ENCODE measurements at regions not wholly inside any gene's neighbourhood (a gene's known extent, or its start where the extent isn't known, plus 50 kb on each side); places are given as distances from the start of the nearest gene placed in this dataset.
"Not testable (repeated sequence)": the region's sequence is repeated elsewhere in the genome, so short reads cannot be mapped to it uniquely, and the experiment has no call there.

- DNase-seq, result no peak
Measured at GRCh38 chr12:96085475-96085874, 50.1 kb upstream of the LTA4H start.

- DNase-seq, result not testable (repeated sequence)
Measured at GRCh38 chr12:96086190-96086589, 50.8 kb upstream of the LTA4H start.

GRCh38 chr12:96091833-96092232, 56.4 kb upstream of the LTA4H start:
- no peak for DNase-seq

DNA sequence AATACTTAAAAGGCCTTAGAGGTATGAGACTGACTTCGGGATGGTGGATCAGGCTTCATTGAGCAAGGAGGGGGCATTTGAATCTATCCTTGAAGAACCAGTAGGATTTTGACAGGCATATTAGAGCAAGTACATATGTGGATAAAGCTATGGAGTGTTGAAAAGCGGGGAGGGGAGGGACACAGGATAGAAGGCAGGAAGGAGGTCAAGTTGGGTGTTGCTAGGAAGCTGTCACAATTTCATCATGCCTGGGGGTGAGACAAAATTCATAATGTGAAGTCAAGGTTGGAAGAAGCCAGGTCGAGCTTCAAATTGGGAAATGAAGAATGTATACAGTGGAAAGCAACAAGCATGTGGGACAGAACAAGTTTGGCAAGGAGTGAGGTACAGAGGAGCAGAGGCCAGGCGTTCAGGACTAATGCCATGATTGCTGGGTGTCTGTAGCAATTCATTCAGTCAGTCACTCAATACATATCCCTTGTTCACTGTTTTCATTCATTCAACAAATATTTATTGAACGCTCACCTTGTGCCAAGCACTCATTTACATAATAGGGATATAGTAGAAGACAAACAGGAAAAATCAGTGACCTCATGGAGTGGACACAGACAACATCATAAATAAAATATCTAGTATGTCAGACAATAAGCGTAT, 58.3 kb upstream of the LTA4H start:
- DNase-seq, result no peak

DNA sequence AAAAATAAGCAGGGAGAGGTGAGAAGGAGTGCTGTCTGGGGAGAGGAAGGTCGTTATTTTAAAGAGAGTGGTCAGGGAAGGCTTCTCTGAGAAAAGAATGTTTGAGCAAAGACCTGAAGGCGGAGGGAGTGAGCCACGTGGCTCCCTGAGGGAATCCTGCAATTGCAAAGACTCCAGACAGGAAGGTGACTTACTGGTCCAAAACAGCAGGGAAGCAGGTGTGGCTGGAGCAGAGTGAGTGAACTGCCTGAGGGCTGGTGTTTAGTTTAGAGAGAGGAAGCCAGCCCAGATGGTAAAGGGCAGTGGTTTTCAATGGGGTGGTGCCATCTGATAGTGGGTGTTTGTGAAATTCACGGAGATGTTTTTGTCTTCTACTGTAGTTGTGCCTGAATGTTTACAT, 58.8 kb upstream of the LTA4H start:
- no peak for DNase-seq

DNA sequence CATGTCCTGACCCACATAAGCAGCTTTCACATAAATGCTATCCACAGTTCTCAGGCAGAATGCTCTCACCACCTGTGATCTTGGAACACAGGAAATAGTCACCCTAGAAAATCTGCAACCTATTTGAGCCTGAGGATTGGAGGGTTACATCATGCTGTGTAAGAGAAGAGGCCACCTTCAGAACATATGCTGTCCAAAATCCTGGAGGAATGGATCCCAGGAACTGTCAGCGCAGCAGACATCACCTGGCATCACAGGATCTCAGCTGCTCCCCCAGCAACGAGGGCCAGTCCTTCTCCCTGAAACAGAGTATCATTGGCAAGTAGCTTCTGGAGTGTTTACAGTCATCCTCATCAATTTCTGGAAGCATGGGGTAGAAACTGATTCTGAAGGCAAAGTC, 63.2 kb upstream of the LTA4H start:
- no peak for DNase-seq

GRCh38 chr12:96099421-96099820, 64.0 kb upstream of the LTA4H start:
- no peak for DNase-seq

- DNase-seq, result no peak
Measured at GRCh38 chr12:96099986-96100385, 64.6 kb upstream of the LTA4H start.

GRCh38 chr12:96101806-96102205, 66.4 kb upstream of the LTA4H start:
- no peak for DNase-seq

DNA sequence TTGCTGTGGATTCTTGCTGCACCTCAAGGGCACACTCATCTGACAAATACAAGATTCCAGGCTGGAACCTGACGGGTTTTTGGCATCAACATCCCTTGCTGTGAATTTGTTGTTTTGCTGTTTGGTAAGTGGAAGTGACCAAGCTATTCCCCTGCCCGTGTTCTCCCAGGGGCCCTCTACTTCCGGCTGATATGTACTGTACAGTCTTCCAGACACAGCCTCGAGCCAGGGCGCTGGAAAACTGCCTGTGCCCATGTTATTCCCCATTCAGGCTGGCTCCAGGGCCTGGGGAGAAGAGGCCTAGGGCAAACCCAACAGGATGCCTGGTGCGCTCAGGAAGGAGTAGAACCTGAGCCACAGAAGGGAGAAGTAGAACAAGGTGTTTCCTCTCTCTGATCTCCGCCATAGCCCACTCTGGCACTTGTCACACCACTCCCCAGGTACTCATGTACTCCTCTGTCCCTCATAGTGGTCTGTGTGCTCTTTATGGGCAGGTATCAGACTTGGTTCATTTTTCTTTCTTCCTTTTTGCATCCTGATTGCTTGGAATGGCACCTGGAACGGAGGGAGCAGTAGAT, 67.8 kb upstream of the LTA4H start:
- no peak for DNase-seq

GRCh38 chr12:96104566-96104965, 69.2 kb upstream of the LTA4H start:
- no peak for DNase-seq

DNA sequence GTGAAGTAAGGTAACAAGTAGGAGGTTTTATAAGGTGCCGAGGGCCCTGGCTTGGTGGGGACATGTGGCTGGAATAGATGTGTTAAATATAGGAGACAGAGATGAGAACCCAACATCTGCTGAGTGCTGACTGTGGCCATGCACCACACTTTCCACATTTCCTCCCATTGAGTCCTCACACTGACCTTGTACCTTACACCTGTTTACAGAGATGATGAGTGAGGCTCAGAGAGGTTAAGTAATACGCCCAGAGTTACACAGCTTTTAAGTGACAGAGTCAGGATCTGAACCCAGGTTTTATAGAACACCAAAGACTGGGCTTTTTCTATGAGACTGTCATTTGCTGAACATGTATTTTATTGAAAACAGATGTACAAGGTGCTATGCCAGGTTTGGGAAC, 70.8 kb upstream of the LTA4H start:
- no peak for DNase-seq

- DNase-seq, result no peak
Measured at GRCh38 chr12:96107236-96107635, 71.8 kb upstream of the LTA4H start.

DNA sequence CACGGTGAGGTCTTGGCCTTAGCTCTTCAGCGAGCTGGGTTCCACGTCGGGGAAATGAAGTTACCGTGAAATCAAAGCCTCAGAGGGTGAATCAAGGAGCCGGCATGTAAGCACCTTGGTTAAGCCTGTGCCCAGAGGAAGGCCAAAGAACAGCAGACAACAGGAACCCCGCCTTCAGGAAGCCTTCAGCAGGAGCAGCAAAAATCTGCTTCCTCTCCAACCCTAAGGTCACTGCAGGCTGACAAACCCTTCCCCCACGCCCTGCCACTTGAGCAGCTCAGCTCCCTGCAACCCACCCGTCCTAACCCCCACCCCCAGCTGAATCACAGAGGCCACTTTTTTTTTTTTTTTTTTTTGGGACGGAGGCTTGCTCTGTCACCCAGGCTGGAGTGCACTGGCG, 72.9 kb upstream of the LTA4H start:
- DNase-seq, result no peak

DNA sequence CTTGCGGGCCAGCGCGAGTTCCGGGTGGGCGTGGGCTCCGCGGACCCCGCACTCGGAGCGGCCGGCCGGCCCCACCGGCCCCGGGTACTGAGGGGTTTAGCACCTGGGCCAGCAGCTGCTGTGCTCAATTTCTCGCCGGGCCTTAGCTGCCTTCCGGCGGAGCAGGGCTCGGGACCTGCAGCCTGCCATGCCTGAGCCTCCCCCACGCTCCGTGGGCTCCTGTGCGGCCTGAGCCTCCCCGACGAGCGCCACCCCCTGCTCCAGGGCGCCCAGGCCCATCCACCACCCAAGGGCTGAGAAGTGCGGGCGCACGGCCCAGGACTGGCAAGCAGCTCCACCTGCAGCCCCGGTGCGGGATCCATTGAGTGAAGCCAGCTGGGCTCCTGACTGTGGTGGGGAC, 73.6 kb upstream of the LTA4H start:
- DNase-seq, result not testable (repeated sequence)

DNA sequence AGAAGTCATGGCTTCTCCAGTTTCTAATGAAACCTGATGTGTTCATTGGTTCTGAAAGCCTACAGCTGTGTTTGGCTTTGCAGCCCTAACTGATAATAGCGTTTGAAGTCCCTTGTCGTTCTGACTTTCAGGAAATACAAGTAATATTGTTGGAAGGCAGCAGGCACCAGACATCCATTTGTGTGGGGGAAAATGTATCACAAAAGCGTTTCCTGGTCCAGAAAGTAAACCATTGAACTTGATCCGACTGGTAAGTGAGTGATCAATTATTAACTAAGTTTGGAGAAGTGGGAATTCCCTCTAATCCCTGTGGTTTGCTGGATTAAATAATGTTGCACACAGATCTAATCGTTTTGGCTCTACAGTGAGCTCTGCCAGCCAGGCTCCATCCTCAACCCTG, 77.3 kb upstream of the LTA4H start:
- DNase-seq, result no peak

DNA sequence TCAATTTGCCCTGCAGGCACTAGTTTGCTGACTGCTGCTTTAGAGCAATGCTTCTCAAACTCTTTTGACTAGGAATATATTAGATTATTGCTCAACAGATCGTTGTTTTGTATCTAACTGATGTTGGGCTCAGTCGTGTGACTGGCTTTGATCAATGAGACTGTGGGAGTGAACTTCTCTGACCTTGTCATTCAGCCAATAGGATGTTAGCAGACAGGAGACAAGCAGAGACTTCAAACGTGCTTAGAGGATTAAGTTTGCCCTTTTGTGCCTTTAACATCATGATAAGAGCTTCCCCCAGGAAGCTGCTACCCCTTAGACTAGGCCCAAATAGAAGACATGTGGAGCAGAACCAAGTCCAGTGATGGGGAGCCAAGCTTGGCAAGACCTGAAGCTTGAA, 76.7 kb upstream of the ELK3 start:
- no peak for DNase-seq

DNA sequence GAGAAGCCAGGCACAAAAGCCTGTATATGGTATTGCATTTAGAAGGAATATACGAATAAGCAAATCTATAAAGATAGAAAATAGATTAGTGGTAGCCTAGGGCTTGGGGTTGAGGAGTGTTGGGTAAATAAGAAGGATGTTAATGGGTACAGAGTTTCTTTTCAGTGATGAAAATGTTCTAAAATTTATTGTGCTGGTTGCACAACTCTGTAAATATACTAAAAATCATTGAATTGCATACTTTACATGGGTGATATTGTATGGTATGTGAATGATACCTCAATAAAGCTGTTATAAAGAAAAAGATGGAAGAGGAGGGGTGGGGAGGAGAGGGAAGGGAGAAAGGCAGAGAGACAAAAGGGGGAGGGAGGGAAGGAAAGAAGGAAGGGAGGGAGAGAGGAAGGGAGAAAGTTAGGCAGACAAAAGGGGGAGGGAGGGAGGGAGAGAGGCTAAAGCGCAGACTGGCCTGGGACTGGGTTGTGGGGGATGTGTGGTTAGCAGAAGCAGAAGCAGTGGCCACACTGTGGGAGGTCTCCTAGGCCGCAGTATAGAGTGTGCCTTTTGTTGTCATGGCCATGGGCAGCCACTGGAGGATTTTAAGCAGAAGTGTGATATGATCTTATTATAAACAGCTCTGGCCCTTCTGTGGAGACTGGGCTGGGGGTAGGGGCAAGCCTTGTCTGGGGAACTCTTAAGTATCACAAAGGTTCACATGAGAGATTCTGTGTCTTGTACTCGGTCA, 73.6 kb upstream of the ELK3 start:
- DNase-seq, result no peak

- DNase-seq, result no peak
Measured at GRCh38 chr12:96121271-96121711, 72.9 kb upstream of the ELK3 start.

- DNase-seq, result not testable (repeated sequence)
Measured at GRCh38 chr12:96128292-96128691, 65.9 kb upstream of the ELK3 start.

DNA sequence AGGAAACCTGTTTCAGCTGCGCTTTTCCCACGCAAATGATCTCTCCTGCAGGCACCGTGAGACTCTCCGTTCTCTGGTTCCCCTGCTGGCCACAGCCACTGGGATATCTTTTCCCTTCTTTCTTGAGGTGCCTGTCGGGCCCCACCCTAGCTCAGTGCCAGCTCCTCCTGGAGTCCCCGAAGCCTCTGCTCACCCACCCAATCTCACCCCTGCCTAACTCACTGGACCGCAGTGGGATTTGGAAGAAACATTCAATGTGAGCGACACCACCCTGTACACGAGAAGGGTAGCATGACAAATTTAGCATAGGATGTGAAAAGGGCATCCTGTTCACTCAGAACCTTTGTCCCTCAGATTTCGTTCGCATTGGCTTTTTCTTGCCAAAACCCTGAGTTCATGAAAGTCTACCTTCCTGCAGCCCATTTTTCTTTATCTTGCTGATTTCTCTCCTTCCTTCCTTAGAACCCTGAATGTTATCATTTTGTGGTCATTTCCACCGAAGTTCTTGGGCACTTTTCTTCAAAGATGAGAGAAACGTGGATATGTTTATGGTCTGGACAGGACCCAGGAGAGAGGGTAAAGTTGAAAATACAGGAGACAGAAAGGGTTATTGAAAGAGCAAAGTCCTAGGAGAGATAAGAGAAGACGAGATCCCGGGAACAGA, 63.6 kb upstream of the ELK3 start:
- DNase-seq, result no peak

DNA sequence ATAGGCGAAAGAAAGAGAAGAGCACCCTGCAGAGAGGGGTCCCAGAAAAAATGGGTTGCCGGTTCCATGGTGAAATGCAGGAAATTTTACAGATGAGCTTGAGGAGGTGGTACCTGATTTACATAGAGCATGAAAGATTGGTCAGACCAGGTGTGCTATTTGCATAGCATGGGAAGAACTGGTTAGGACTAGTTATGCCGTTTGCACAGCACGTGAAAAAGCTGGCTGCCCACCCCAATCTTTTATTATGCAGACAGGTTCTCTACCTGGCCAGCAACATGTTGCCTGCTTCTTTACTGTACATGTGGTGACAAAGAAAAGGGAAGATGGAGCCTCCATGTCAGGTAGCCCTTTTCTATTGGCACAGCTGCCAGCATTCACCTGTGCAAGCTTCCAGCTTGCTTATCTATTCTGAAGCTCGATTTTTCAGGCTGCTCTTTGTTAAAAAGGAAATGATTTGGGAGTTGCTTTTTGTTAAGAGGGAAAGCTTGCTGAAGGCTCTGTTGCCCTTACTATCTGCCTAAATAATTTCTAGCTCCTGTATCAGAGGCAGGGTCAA, 62.9 kb upstream of the ELK3 start:
- no peak for DNase-seq

DNA sequence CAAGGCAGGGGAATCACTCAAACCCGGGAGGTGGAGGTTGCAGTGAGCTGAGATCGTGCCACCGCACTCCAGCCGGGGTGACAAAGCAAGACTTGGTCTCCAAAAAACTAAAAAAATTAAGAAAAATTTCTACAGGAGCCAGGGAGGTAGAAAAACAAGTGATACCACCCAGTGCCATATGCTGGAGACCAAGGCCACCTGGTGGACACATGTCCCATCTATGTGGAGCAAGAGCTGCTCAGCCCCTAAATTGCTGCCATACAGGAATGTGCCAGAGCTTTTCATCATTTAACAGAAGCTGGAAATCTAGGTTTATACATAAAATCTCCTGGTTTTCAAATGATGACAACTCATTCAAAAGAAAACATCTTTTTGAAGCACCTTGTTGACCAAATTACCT, 61.4 kb upstream of the ELK3 start:
- DNase-seq, result no peak

GRCh38 chr12:96134200-96134599, 60.0 kb upstream of the ELK3 start:
- no peak for DNase-seq

Measured in kidney glomerular epithelial cell (primary cell).